LNCAP (cell line): ENCODE measurements at regions not wholly inside any gene's neighbourhood (a gene's known extent, or its start where the extent isn't known, plus 50 kb on each side); places are given as distances from the start of the nearest gene placed in this dataset.

Source experiments
- CTCF ChIP-seq: fragments of 450-650 bp; IDR thresholded peaks from 2 replicates; pipeline ENCODE4 v1.5.1; 2017; ENCODE audit warnings: mild to moderate bottlenecking

GRCh38 chr14:106062502-106063272 is 536.3 kb downstream of the TMEM121 start:
- no peak for TF ChIP-seq CTCF

- no peak for TF ChIP-seq CTCF
Measured at GRCh38 chr14:106067935-106068334, 541.6 kb downstream of the TMEM121 start.

GRCh38 chr14:106069804-106070625 is 543.6 kb downstream of the TMEM121 start:
- TF ChIP-seq CTCF = no peak

- no peak for TF ChIP-seq CTCF
Measured at GRCh38 chr14:106080922-106081321, 554.5 kb downstream of the TMEM121 start.

- TF ChIP-seq CTCF = no peak
Measured at GRCh38 chr14:106083082-106083481, 556.7 kb downstream of the TMEM121 start.

GRCh38 chr14:106087837-106088236 is 561.5 kb downstream of the TMEM121 start:
- TF ChIP-seq CTCF = no peak

GRCh38 chr14:106094654-106095189 is 568.3 kb downstream of the TMEM121 start:
- TF ChIP-seq CTCF = no peak
